ENCODE measurements at regions not wholly inside any gene's neighbourhood (a gene's known extent, or its start where the extent isn't known, plus 50 kb on each side); places are given as distances from the start of the nearest gene placed in this dataset.

- peak in 1 of 4 experiments; percentile 0 for DNase-seq
Observed at GRCh38 chrX:42519666-42520231, 258.2 kb downstream of the PPP1R2C start.

DNA sequence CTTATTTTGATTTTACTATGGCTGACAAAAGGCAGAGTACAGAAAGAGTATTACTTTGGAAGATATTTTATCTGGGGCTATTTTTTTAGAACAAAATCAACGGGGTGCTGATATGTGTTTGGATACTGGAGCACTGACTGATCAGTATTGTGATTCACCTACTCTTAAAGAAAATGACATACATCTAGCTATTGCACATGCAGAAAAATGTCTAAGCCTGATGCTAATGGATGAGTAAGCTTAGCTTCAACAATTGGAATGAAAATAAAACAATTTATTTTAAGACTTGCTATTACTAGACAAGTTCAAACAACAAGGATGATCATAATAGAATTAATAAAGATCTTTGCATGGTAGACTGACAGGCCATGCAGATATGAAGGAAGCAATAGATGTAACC is 262.0 kb downstream of the PPP1R2C start:
- no peak for DNase-seq

GRCh38 chrX:42505016-42505415 is 272.9 kb downstream of the PPP1R2C start:
- DNase-seq: no peak

DNA sequence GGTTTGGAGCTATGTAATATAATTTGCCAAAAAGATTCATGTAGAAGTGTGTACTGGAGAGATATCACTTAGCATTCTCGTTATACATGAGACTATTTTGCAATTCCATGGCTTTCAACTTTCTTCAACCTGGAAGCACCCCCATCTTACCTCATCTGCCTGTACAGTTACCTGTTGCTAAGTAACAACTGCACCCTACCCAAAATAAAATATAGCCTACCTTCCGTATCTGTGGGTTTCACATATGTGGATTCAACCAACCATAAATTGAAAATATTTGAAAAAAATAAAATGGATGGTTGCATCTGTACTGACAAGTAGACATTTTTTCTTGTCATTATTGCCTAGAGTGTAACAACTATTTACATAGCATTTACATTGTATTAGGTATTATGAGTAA is 278.3 kb downstream of the PPP1R2C start:
- DNase-seq: no peak

- no peak for DNase-seq
Observed at GRCh38 chrX:42497356-42497755, 280.6 kb downstream of the PPP1R2C start.

DNA sequence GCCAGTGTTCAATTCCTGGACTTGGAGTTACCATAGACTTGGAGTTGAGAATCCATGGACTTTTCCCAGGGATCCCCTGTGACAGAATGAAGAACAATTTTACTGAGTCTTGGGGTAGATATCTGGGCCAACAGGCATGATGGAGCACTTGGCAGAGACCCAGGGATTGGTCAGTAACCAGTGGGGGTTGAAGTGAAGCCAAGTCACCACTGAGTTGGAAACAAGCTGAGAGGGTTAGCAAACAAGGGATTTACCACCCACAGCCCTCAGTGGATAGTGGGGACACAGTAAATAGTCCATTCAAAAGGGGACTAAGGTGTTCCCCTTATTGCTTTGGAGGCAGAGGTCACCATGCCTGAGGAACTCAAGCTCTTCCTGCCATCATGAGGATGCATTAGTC is 281.7 kb downstream of the PPP1R2C start:
- DNase-seq: no peak

DNA sequence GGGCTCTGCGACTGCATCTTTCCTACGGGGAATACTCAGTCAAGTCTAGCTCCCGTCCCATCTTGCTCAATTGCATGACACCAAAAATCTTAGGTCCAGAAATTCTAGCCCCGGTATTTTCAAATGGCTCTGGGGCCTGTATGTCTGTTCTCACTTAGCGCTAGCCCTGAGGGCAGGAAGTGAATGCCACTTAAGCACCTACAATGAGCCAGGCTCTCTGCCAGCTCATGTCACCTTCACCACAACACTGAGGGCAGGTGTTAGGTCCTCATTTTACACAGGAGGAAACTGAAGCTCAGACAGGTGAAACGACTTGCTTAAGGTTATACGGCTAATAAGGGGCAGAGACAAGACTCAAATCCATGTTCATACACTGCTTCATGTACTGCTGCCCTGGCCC is 282.8 kb downstream of the PPP1R2C start:
- DNase-seq: no peak

DNA sequence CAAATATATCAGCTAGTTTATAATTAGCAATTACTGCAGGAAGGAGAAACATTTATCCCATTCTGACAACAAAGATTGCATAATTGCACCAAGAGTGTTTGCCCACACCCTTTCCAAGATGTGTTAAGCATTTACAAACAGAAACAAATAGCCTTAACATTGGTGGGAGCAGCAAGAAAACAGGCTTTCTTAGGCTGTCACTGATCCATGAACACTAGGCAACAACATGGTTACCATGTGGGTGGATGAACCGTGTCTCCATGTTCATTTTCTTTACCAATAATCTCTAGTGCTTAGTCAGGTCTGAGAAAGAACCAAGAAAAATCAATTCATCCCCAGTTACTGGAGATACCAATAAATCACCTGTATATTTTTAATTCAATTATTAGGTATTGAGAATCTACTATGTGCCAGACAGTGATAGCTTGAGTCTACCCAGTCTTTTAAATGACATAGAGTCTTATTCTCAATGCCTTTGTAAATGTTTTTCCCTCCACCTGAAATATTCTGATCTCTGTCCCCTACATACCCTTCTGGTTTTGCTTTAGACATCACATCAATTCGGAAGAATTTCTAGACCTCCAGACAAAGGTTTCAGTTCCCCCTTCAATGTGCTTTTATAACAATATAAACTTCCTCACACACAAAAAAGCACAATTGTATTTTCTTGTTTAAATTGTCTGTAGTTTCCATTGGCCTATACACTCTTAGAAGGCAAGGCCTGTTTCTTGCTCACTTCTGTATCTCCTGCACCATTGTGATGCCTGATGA is 286.6 kb downstream of the PPP1R2C start:
- DNase-seq: peak in 1 of 4 experiments; percentile 1

- peak in 1 of 4 experiments; percentile 5 for DNase-seq
Observed at GRCh38 chrX:42490111-42490510, 287.9 kb downstream of the PPP1R2C start.

GRCh38 chrX:42485601-42486000 is 292.4 kb downstream of the PPP1R2C start:
- no peak for DNase-seq

GRCh38 chrX:42484233-42484632 is 293.7 kb downstream of the PPP1R2C start:
- no peak for DNase-seq

DNA sequence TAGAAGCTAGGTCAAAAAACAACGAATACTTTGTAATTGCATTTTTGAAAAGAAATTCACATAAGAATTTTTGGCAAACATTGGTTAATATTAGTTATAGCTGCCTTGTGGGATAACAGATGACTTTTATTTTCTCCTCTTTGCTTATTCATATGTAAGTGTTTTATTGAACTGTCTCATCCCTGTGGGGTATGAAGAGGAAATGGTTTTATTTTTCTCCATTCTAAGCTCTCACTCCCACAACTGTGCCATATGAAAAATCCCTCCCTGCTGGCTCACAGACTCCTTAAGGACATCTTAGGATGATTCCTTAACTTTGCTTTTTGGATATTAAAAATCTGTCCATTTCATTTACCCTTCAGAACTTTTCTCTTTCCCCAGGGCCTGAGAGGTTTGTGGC is 300.6 kb downstream of the PPP1R2C start:
- no peak for DNase-seq

DNA sequence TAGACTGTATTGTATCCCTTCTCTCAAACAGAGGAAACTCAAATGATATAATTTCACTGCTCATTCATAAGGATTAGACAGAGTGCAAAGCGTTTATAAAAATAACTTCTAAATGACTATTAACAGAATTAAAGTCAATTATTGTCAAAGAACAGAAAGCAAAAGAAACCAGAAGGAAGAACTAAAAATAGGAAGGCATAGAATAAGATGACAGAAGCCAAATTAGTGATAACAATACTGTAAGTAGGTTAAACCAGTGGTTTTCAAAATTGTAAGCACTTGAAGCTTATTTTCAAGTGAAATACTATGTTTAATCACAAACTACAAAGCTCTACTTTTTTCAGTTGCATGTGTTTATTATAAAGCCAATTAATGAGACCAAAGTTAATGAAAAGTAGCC is 305.2 kb downstream of the PPP1R2C start:
- no peak for DNase-seq

DNA sequence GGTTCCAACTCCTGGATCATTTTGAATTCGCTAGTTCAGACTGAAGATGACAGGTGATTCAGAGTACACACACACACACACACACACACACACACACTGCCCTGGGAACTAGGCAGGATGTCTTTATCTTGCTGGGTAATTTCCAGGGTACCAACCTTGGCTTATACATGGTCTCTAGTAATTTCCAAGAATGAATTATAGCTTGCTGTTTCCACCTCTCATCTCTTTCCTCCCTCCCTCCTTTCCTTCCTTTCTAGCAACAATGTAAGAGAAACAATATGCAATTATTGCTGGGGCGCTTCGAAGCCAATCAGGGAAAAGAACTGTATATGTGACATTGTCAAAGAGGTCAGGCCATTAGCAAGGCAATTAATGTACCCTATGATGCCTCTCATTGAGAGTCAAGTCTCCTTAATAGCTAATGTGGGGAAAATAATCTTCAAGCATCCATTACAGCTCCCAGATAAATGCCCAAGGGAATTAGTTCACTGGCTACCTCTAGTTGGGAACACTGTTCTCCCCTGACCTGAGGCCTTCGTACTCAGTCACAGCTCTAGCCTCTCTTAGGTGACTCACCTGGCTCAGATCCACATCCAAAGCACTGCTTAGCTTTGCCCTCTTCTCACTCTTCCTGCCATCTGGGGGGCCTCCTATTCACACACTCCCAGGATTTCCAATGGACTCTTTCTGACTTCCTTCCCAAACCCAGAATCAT is 311.5 kb downstream of the PPP1R2C start:
- DNase-seq: no peak

DNA sequence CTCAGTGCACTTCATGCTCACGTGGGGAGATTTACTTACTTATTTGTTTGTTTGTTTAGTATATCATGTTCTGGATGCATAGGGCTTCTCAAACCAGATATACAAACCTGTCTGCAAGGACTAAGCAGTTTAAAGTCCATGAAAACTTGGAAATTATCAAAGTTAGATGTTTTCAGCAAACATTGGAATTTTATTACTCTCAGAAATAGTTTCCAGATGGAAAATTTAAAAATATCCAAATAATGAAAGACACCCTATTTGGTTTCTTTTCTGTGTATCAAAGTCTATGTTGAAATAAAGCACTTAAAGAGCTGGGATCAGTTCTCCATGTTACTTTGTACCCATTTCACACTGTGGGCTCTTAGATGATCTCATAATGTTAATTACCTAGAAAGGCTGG is 312.1 kb downstream of the PPP1R2C start:
- no peak for DNase-seq

DNA sequence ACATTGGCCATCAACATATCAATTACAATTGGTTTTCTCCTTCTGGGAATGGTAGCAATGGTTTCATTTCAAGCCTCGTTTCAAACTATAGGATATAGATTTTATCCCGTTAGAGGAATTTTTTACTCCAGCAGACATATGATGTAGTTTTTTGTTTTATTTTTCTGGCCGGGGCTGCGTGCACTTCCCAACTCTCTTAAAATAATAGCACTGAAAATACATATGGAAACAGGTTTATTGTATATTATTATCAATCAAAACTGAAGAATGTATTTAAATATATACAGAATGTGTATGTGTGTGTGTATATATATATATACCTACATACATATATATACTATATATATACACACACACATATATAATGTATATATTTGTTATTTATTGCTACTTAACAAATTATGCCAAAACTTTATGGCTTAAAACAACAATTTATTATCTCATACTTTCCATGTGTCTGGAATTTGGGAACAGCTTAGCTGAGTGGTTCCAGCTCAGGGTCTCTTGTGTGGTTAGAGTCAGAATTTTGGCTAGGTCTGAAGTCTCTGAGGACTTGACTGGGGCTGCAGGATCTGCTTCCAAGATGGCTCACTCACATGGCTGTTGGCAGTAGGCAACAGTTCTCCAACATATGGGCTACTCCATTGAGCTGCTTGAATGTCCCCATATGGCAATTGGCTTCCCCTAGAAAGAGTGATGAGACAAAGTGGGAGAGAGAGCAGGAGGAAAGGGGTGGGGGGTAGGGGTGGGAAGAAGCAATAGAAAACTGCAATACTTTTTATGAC is 314.1 kb downstream of the PPP1R2C start:
- DNase-seq: no peak

GRCh38 chrX:42462917-42463316 is 315.0 kb downstream of the PPP1R2C start:
- no peak for DNase-seq

- DNase-seq: no peak
Observed at GRCh38 chrX:42460706-42461105, 317.3 kb downstream of the PPP1R2C start.

- no peak for DNase-seq
Observed at GRCh38 chrX:42459735-42460134, 318.2 kb downstream of the PPP1R2C start.

GRCh38 chrX:42456176-42456700 is 321.7 kb downstream of the PPP1R2C start:
- no peak for DNase-seq

DNA sequence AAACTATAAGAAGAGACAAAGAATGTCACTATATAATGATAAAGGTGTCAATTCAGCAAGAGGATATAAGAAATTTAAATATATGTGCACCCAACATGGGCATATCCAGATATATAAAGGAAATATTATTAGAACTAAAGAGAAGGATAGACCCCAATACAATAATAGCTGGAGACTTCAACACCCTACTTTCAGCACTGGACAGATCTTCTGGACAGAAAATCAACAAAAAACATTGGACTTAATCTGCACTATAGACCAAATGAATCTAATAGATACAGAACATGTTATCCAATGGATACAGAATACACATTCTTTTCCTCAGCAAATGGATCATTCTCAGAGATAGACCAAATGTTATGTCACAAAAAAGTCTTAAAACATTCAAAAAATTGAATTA is 327.7 kb downstream of the PPP1R2C start:
- DNase-seq: no peak

DNA sequence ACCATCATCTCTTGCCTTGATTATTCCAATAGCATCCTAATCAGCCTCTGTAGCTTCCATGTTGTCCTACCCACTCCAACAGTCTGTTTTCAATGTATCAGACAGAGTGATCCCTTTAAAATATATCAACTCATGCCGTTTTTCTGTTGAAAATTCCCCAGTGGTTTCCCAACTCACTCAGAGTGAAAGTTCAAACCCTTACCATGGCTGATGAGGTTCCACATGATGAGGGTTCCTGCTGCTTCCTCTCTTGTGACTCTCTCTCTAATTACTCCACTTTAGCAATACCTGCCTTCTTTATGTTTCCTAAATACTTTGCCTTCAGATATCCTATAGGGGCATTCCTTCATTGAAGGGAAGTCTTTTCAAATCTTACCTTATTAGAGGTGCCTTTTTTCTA is 334.7 kb downstream of the PPP1R2C start:
- DNase-seq: no peak

- no peak for DNase-seq
Observed at GRCh38 chrX:42442745-42443144, 335.2 kb downstream of the PPP1R2C start.

Measured in suppressor macrophage (primary cell).